Smooth muscle cell (in vitro differentiated cells): ENCODE measurements at regions not wholly inside any gene's neighbourhood (a gene's known extent, or its start where the extent isn't known, plus 50 kb on each side); places are given as distances from the start of the nearest gene placed in this dataset.

Experiments
- DNase-seq: peaks from one replicate; lab custom pipeline; 2025; ENCODE audit not compliant: unreplicated experiment; lab: John Stamatoyannopoulos, UW
- H2AFZ ChIP-seq: fragments of 200-600 bp; sonication (generic); 2 replicates; pipeline ENCODE4 v1.6.0; 2016; ENCODE audit warnings: antibody characterized with exemption, low read depth, mild to moderate bottlenecking
- H3F3A ChIP-seq: fragments of 200-600 bp; sonication (generic); 2 replicates; pipeline ENCODE4 v1.6.0; 2017; ENCODE audit warnings: antibody characterized with exemption, low read depth
- H3K27ac ChIP-seq: fragments of 200-600 bp; sonication (generic); 2 replicates; pipeline ENCODE4 v1.5.1; 2016; ENCODE audit warnings: low read depth, mild to moderate bottlenecking
- H3K27me3 ChIP-seq: fragments of 200-600 bp; sonication (generic); 2 replicates; pipeline ENCODE4 v1.6.1; 2016; ENCODE audit warnings: low read depth, mild to moderate bottlenecking
- H3K36me3 ChIP-seq: fragments of 200-600 bp; sonication (generic); 2 replicates; pipeline ENCODE4 v1.5.1; 2016; ENCODE audit warnings: low read depth
- H3K4me1 ChIP-seq: fragments of 200-600 bp; sonication (generic); 2 replicates; pipeline ENCODE4 v1.5.1; 2016; ENCODE audit warnings: low read depth
- H3K4me2 ChIP-seq: fragments of 200-600 bp; sonication (generic); 2 replicates; pipeline ENCODE4 v1.6.0; 2016; ENCODE audit warnings: mild to moderate bottlenecking
- H3K4me3 ChIP-seq: fragments of 200-600 bp; sonication (generic); 2 replicates; pipeline ENCODE4 v1.5.1; 2016; ENCODE audit warnings: mild to moderate bottlenecking
- H3K79me2 ChIP-seq: fragments of 200-600 bp; sonication (generic); 2 replicates; pipeline ENCODE4 v1.6.0; 2016; ENCODE audit warnings: low read depth, mild to moderate bottlenecking
- H3K9ac ChIP-seq: fragments of 200-600 bp; sonication (generic); 2 replicates; pipeline ENCODE4 v1.6.0; 2016; ENCODE audit warnings: low read depth
- H3K9me3 ChIP-seq: fragments of 200-600 bp; sonication (generic); replicated peaks from 2 replicates; pipeline ENCODE4 v1.5.1; 2016; ENCODE audit warnings: low read depth
- H4K20me1 ChIP-seq: fragments of 200-600 bp; sonication (generic); 2 replicates; pipeline ENCODE4 v1.6.0; 2016; ENCODE audit warnings: low read depth
- WGBS: methylation state at CpG from one replicate; pipeline ENCODE4 v1.1.7; 2016; ENCODE audit warnings: low lambda C conversion rate; 5-methylcytosine and 5-hydroxymethylcytosine counted together
- TF ChIP-seq, protein P1 (sequence below): fragments of 200-600 bp; sonication (generic); IDR thresholded peaks from 2 replicates; pipeline ENCODE4 v1.5.1; 2017; ENCODE audit warnings: borderline replicate concordance, mild to moderate bottlenecking, antibody characterized with exemption; ENCODE audit not compliant: insufficient read depth, poor library complexity, severe bottlenecking

DNA sequence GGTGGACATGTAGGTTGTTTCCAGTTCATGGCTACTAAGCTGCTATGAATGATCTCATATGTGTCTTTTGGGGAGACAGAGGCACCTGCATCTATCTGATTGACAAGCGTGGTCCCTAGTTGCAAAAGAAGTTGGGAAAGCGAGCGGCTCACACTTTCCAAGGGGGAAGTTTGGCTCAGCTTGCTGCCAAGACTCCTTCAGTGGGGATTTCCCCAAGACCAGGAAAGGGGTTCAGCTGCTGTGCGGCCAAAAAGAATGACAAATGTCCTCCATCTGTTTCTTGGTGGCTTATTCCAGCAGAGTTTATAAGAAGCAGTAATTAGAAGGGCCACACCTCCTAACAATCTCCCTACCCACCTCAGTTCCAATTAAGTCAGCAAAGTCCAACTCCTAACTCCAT is 128.5 kb upstream of the GALNT2 start:
- no peaks in the 10 kb centered on the region for H3K79me2 ChIP-seq
- no peaks in the 10 kb centered on the region for H3F3A ChIP-seq
- H3K4me3 ChIP-seq: no peak overlapping the region
- no peak overlapping the region for H3K27ac ChIP-seq
- DNase-seq: no peak
- H3K36me3 ChIP-seq: no peaks in the 10 kb centered on the region
- H3K27me3 ChIP-seq: peaks cover 6% of the 10 kb centered on the region
- H4K20me1 ChIP-seq: no peaks in the 10 kb centered on the region
- no peak overlapping the region for H2AFZ ChIP-seq
- no peaks in the 10 kb centered on the region for H3K9me3 ChIP-seq
- no peak overlapping the region for H3K9ac ChIP-seq
- TF ChIP-seq, protein P1, sequence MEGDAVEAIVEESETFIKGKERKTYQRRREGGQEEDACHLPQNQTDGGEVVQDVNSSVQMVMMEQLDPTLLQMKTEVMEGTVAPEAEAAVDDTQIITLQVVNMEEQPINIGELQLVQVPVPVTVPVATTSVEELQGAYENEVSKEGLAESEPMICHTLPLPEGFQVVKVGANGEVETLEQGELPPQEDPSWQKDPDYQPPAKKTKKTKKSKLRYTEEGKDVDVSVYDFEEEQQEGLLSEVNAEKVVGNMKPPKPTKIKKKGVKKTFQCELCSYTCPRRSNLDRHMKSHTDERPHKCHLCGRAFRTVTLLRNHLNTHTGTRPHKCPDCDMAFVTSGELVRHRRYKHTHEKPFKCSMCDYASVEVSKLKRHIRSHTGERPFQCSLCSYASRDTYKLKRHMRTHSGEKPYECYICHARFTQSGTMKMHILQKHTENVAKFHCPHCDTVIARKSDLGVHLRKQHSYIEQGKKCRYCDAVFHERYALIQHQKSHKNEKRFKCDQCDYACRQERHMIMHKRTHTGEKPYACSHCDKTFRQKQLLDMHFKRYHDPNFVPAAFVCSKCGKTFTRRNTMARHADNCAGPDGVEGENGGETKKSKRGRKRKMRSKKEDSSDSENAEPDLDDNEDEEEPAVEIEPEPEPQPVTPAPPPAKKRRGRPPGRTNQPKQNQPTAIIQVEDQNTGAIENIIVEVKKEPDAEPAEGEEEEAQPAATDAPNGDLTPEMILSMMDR: no peak
- H3K4me1 ChIP-seq: no peaks in the 10 kb centered on the region
- H3K4me2 ChIP-seq: no peak overlapping the region
- WGBS: 95% methylated on average over 4 of the region's 4 CpGs

DNA sequence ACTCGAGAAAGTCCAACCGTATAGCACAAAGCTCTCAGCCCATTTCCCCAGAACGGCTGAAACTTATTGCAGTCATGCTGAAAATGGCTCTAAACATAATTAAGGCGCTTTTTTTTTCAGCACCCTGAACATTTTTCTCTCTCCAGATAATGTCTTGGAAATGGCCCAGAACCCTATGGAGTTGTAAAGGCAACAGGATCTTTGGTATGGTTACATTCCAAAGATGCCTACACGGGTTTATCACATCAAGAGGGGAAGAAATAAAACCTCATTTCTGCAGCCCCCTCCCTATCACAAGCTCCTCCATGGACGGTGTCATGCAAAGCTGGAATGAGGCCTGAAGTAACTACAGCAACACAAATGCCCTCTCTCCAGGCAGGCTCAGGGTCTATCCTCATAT is 126.4 kb upstream of the GALNT2 start:
- Histone ChIP-seq H3K36me3 (no peaks in the 10 kb centered on the region), H3K27ac (no peak overlapping the region), H3K9me3 (no peaks in the 10 kb centered on the region), H2AFZ (no peak overlapping the region), H3K4me1 (no peaks in the 10 kb centered on the region), H3K79me2 (no peaks in the 10 kb centered on the region), H4K20me1 (no peaks in the 10 kb centered on the region), H3K27me3 (peaks cover 6% of the 10 kb centered on the region), H3F3A (no peaks in the 10 kb centered on the region), H3K4me2 (no peak overlapping the region), H3K4me3 (no peak overlapping the region), H3K9ac (no peak overlapping the region)
- DNase-seq: no peak
- TF ChIP-seq, protein P1: no peak
- 57% methylated on average over 6 of the region's 6 CpGs for WGBS

DNA sequence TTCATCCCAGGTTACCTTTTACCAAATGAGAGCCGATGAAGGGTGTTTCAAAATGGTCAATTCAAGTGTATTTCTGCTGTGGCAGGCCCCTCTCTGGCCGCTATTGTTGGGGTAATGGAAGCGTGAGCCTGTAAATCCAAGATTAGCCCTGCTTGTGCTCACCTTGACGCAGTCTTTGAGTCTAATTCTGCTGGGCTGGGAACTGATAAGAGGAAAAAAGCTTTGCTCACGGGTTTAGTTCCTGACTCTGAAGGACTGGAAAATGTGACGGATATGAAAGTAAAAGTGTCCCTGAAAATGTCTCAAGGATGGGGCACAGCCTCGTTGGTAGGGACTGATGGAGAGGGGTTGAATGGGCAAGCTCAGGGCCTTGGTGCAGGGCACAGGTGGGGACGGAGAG is 125.9 kb upstream of the GALNT2 start:
- DNase-seq: no peak
- TF ChIP-seq, protein P1: no peak
- no peak overlapping the region for H3K4me2 ChIP-seq

DNA sequence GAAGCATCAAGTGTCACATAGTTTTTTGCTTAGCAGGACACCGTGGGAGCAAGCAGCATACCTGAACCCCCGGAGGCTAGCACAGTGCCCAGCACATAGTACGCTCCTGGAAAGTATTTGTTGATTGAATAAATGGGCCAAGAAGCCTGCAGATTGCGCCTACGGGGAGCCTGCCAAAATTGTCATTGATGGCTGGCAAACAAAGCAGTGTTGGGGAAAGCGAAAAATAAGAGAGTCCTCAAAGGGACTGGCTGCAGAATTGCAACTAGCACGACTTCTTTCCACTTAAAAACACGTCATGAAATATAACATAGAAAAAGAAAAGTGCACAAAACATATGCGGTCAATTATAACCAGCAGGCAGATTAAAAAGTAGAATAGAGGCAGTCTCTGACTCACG is 125.2 kb upstream of the GALNT2 start:
- Histone ChIP-seq H3F3A (no peaks in the 10 kb centered on the region), H2AFZ (no peak overlapping the region), H3K9me3 (no peaks in the 10 kb centered on the region), H3K4me2 (no peak overlapping the region), H3K36me3 (no peaks in the 10 kb centered on the region), H3K9ac (no peak overlapping the region), H3K79me2 (no peaks in the 10 kb centered on the region), H4K20me1 (no peaks in the 10 kb centered on the region), H3K27ac (no peak overlapping the region), H3K4me1 (no peaks in the 10 kb centered on the region), H3K27me3 (no peaks in the 10 kb centered on the region), H3K4me3 (no peak overlapping the region)
- TF ChIP-seq, protein P1: no peak
- DNase-seq: no peak
- 91% methylated on average over 10 of the region's 10 CpGs for WGBS

More for the DNA sequence above, 125.9 kb upstream of the GALNT2 start:
- no peaks in the 10 kb centered on the region for H3K9me3 ChIP-seq
- no peaks in the 10 kb centered on the region for H3F3A ChIP-seq
- WGBS: 90% methylated on average over 8 of the region's 8 CpGs
- no peaks in the 10 kb centered on the region for H4K20me1 ChIP-seq
- H3K4me1 ChIP-seq: no peaks in the 10 kb centered on the region
- no peak overlapping the region for H3K4me3 ChIP-seq
- no peak overlapping the region for H2AFZ ChIP-seq
- no peak overlapping the region for H3K27ac ChIP-seq
- H3K79me2 ChIP-seq: no peaks in the 10 kb centered on the region
- peaks cover 5% of the 10 kb centered on the region for H3K27me3 ChIP-seq
- H3K9ac ChIP-seq: no peak overlapping the region
- H3K36me3 ChIP-seq: no peaks in the 10 kb centered on the region
